HCT116 (cell line): ENCODE measurements at regions not wholly inside any gene's neighbourhood (a gene's known extent, or its start where the extent isn't known, plus 50 kb on each side); places are given as distances from the start of the nearest gene placed in this dataset.

Source experiments
- ATAC-seq: fragments of 200-7000 bp; cut with Tn5 transposase; 2 replicates; pipeline ENCODE4 v1.9.1; 2020; ENCODE audit warnings: mild to moderate bottlenecking, moderate library complexity
- BruUV-seq: library from RNA; stranded (reverse); fragments of 400-500 nt; replicated peaks from 2 replicates; lab custom pipeline; 2021; lab: Mats Ljungman, UMichigan
- CTCF ChIA-PET: fragments of 300-600 bp; sonication (Branson Sonifier 250); formaldehyde crosslinking; loops from one replicate; lab custom pipeline; 2021; ENCODE audit warnings: antibody characterized with exemption; lab: Charles Lee
- POLR2A ChIA-PET: fragments of 300-600, 350-600 bp; sonication (Branson Sonifier 250); formaldehyde crosslinking; loops from one replicate; lab custom pipeline; 2021; ENCODE audit warnings: antibody characterized with exemption; lab: Charles Lee
- RAD21 ChIA-PET, 2 experiments: fragments of 300-600 bp; sonication (Branson Sonifier 250); formaldehyde crosslinking; loops; one replicate each; lab custom pipeline; 2023; ENCODE audit warnings: low total read pairs in 2 of 2; ENCODE audit not compliant: uncharacterized antibody in 2 of 2, unreplicated experiment in 2 of 2, low non-redundant PET in 1 of 2; lab: Charles Lee
- DNase-seq: peaks from one replicate; pipeline ENCODE4 v3.0.0-alpha.2; 2010; ENCODE audit warnings: low read depth, low spot score
- H2AFZ ChIP-seq: fragments of 200-600 bp; shearing (Covaris generic), sonication (generic); 2 replicates; pipeline ENCODE4 v1.6.1; 2017; ENCODE audit warnings: low read depth, mixed run types, mixed read lengths, antibody characterized with exemption, low read length; ENCODE audit not compliant: poor library complexity, severe bottlenecking
- H3K27ac ChIP-seq: 2 replicates; pipeline ENCODE4 v1.5.1; 2012; ENCODE audit warnings: low read depth, low read length
- H3K27me3 ChIP-seq: fragments of 200-600 bp; sonication (generic); 2 replicates; pipeline ENCODE4 v1.6.1; 2016; ENCODE audit warnings: mixed run types, low read length, mixed read lengths; ENCODE audit not compliant: insufficient read depth
- H3K36me3 ChIP-seq, 2 experiments: fragments of 200-500 bp in 1 of 2; fragments of 200-600 bp in 1 of 2; sonication (Bioruptor generic) in 1 of 2; sonication (generic) in 1 of 2; 2 replicates each; pipeline versions ENCODE4 v1.5.1 to v1.6.1; 2014 to 2016; ENCODE audit warnings: low read length in 2 of 2, inconsistent platforms in 1 of 2, mixed read lengths in 1 of 2, mixed run types in 1 of 2; ENCODE audit not compliant: insufficient read depth in 2 of 2, control insufficient read depth in 1 of 2
- H3K4me1 ChIP-seq, 2 experiments: fragments of 200-600 bp in 1 of 2; sonication (generic) in 1 of 2; 2 replicates each; pipeline versions ENCODE4 v1.5.1 to v1.6.1; 2012 to 2017; ENCODE audit warnings: low read length in 2 of 2, inconsistent platforms in 1 of 2, mild to moderate bottlenecking in 1 of 2, mixed read lengths in 1 of 2, mixed run types in 1 of 2, moderate library complexity in 1 of 2; ENCODE audit not compliant: insufficient read depth in 2 of 2, control insufficient read depth in 1 of 2
- H3K4me2 ChIP-seq: fragments of 200-600 bp; sonication (generic); 2 replicates; pipeline ENCODE4 v1.6.1; 2017; ENCODE audit warnings: mixed run types, low read length, mixed read lengths
- H3K4me3 ChIP-seq, 2 experiments: fragments of 200-600 bp in 1 of 2; sonication (generic) in 1 of 2; replicated peaks in 1 of 2; 2 replicates each; pipeline ENCODE4 v1.5.1; 2011 to 2016; ENCODE audit warnings: low read length in 2 of 2, control low read depth in 1 of 2, low read depth in 1 of 2, mild to moderate bottlenecking in 1 of 2, mixed read lengths in 1 of 2, mixed run types in 1 of 2
- H3K79me2 ChIP-seq: fragments of 200-600 bp; sonication (generic); 2 replicates; pipeline ENCODE4 v1.6.1; 2017; ENCODE audit warnings: mild to moderate bottlenecking, mixed run types, low read length, moderate library complexity, mixed read lengths; ENCODE audit not compliant: insufficient read depth
- H3K9ac ChIP-seq: fragments of 200-600 bp; sonication (generic); 2 replicates; pipeline ENCODE4 v1.6.1; 2016; ENCODE audit warnings: low read length, mixed read lengths
- H3K9me2 ChIP-seq: fragments of 200-600 bp; sonication (generic), shearing (Covaris generic); 2 replicates; pipeline ENCODE4 v1.6.1; 2017; ENCODE audit warnings: mixed run types, mild to moderate bottlenecking, moderate library complexity; ENCODE audit not compliant: insufficient read depth
- H3K9me3 ChIP-seq, 2 experiments: fragments of 200-500 bp in 1 of 2; fragments of 200-600 bp in 1 of 2; sonication (Bioruptor generic) in 1 of 2; sonication (generic) in 1 of 2; 2 replicates each; pipeline ENCODE4 v1.6.1; 2014 to 2017; ENCODE audit warnings: low read length in 2 of 2, mixed read lengths in 2 of 2, inconsistent platforms in 1 of 2, low read depth in 1 of 2, mild to moderate bottlenecking in 1 of 2, mixed run types in 1 of 2, moderate library complexity in 1 of 2; ENCODE audit not compliant: control insufficient read depth in 1 of 2, insufficient read depth in 1 of 2
- H4K20me1 ChIP-seq: fragments of 200-600 bp; sonication (generic), shearing (Covaris generic); 2 replicates; pipeline ENCODE4 v1.6.1; 2017; ENCODE audit warnings: mixed run types, mild to moderate bottlenecking, moderate library complexity; ENCODE audit not compliant: insufficient read depth
- ATF3 ChIP-seq: IDR thresholded peaks from 2 replicates; pipeline ENCODE4 v1.6.1; 2012
- ELF1 ChIP-seq: IDR thresholded peaks from 2 replicates; pipeline ENCODE4 v1.6.1; 2012; ENCODE audit warnings: low read depth, borderline replicate concordance
- EZH2 ChIP-seq: fragments of 200-600 bp; sonication (generic); IDR thresholded peaks from 2 replicates; pipeline ENCODE4 v1.6.1; 2017; ENCODE audit warnings: antibody characterized with exemption, mixed run types
- FOSL1 ChIP-seq: IDR thresholded peaks from 2 replicates; pipeline ENCODE4 v1.6.1; 2012; ENCODE audit warnings: low read depth
- JUND ChIP-seq: IDR thresholded peaks from 2 replicates; pipeline ENCODE4 v1.6.1; 2012
- POLR2AphosphoS5 ChIP-seq: IDR thresholded peaks from 2 replicates; pipeline ENCODE4 v1.6.1; 2011; ENCODE audit warnings: mild to moderate bottlenecking, low read depth, low read length, moderate library complexity
- SIN3A ChIP-seq: IDR thresholded peaks from 2 replicates; pipeline ENCODE4 v1.6.1; 2012; ENCODE audit warnings: low read depth
- SP1 ChIP-seq: IDR thresholded peaks from 2 replicates; pipeline ENCODE4 v1.6.1; 2012; ENCODE audit warnings: low read depth
- SRF ChIP-seq: IDR thresholded peaks from 2 replicates; pipeline ENCODE4 v1.6.1; 2012; ENCODE audit warnings: low read depth
- ZFX ChIP-seq: fragments of 450-650 bp; IDR thresholded peaks from 2 replicates; pipeline ENCODE4 v1.6.1; 2017
- ZNF274 ChIP-seq: fragments of 200-500 bp; sonication (Bioruptor generic); IDR thresholded peaks from 2 replicates; pipeline ENCODE4 v1.6.1; 2014; ENCODE audit warnings: mild to moderate bottlenecking, low read depth, low read length, inconsistent platforms
- intact Hi-C: fragments of 100-400 bp; cut with micrococcal nuclease; formaldehyde crosslinking; loops from 2 replicates; pipeline ENCODE4 v1.10.0; 2022
- TF ChIP-seq, protein P1 (sequence below): IDR thresholded peaks from 2 replicates; pipeline ENCODE4 v1.6.1; 2012

DNA sequence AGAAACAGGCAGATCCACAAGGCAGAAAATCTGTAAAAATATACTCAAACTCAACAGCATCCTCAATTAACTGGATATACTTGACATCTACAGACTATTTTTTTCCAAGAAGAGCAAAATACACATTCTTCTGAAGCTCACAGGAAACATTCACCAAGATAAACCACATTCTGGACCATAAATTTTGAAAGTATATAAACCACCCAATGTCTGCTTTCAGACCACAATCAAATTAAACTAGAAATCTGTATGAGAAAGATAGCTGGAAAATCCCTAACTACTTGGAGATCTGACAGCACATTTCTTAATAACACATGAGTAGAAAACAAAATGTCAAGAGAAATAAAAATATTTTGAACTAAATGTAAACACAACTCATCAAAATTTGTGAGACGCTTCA lies 195.5 kb downstream of the ERMARD start:
- Histone ChIP-seq H3K4me2 (no peak overlapping the region), H3K4me1 (no peaks in the 10 kb centered on the region), H3K27me3 (no peaks in the 10 kb centered on the region), H3K9me2 (no peaks in the 10 kb centered on the region), H3K27ac (no peak overlapping the region), H3K36me3 (no peaks in the 10 kb centered on the region), H3K4me3 (no peak overlapping the region), H3K9ac (no peak overlapping the region), H3K79me2 (no peaks in the 10 kb centered on the region), H2AFZ (no peak overlapping the region), H3K9me3 (no peaks in the 10 kb centered on the region), H4K20me1 (no peaks in the 10 kb centered on the region)
- intact Hi-C loops, result no loop called here
- ChIA-PET RAD21 (no interaction called here), CTCF (no interaction called here), POLR2A (no interaction called here)
- no TSS peak for BruUV-seq
- ATAC-seq, result no peak
- no peak for DNase-seq
- TF ChIP-seq SP1 (no peak), EZH2 (no peak)

DNA sequence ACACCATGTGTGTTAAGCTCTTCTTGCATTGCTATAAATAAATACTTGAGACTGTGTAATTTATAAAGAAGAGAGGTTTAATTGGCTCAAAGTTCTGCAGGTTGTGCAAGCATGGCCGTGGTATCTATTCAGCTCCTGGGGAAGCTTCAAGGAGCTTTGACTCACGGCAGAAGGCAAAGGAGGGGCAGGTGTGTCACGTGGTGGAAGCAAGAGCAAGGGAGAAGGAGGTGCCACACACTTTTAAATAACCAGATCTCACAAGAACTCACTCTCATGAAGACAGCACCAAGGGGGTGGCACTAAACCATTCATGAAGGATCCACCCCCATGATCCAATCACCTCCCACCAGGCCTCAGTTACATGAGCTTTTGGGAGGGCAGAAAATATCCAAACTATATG lies 193.7 kb downstream of the ERMARD start:
- Histone ChIP-seq H3K4me3 (no peak overlapping the region), H3K4me1 (no peaks in the 10 kb centered on the region), H3K4me2 (no peak overlapping the region), H4K20me1 (no peaks in the 10 kb centered on the region), H3K36me3 (no peaks in the 10 kb centered on the region), H3K27ac (no peak overlapping the region), H3K9ac (no peak overlapping the region), H2AFZ (no peak overlapping the region), H3K79me2 (no peaks in the 10 kb centered on the region), H3K9me2 (no peaks in the 10 kb centered on the region), H3K9me3 (no peaks in the 10 kb centered on the region), H3K27me3 (no peaks in the 10 kb centered on the region; the same call in 1 of the 2 replicates)
- BruUV-seq, result no TSS peak
- intact Hi-C loops, result no loop called here
- ChIA-PET POLR2A (no interaction called here), RAD21 (no interaction called here), CTCF (no interaction called here)
- TF ChIP-seq ZFX (no peak), ATF3 (no peak), ELF1 (no peak), SRF (no peak), FOSL1 (no peak), ZNF274 (no peak), EZH2 (no peak), SIN3A (no peak), JUND (no peak), POLR2AphosphoS5 (no peak)
- TF ChIP-seq, protein P1, sequence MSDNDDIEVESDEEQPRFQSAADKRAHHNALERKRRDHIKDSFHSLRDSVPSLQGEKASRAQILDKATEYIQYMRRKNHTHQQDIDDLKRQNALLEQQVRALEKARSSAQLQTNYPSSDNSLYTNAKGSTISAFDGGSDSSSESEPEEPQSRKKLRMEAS, result no peak
- ATAC-seq (no peak), DNase-seq (no peak)
